ENCODE measurements at regions not wholly inside any gene's neighbourhood (a gene's known extent, or its start where the extent isn't known, plus 50 kb on each side); places are given as distances from the start of the nearest gene placed in this dataset.

DNA sequence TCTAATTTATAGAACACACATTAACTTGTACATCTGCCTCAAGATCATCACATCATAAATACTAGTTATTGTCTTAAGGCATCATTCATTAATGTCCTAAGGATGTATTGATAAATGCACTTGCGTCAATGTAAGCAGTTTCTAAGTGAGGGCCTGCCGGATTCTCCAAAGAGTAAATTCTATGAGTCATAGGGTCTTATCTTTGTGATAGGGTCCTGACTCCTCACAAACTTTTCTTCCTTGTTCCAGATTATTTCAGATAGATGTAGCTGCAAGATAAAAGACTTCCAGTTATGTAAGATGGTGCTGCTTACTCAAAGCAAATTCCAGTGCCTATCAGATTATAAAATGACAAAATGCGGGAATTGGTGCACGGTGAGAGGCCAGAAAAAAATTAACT, 315.0 kb upstream of the SLC39A10 start:
- in situ Hi-C loops (cut with HindIII; ENCODE audit: extremely low pct_ligation_motif_present, low pct_unique_long_range_greater_than_20kb) (no loop called here), intact Hi-C loops (cut with micrococcal nuclease; ENCODE audit: unreplicated experiment) (no loop called here)
- Histone ChIP-seq H3K36me3 (replicated peaks in 1 of 2; ENCODE audit: control insufficient read depth in 1 of 2, insufficient read depth in 2 of 2, low read length in 2 of 2) (no peaks in the 10 kb centered on the region), H3K9me3 (ENCODE audit: low read length) (no peaks in the 10 kb centered on the region), H4K20me1 (ENCODE audit: insufficient read depth, low read length) (no peaks in the 10 kb centered on the region), H3K9ac (ENCODE audit: insufficient read depth, low read depth, low read length) (no peak overlapping the region), H3K79me2 (ENCODE audit: insufficient read depth, low read length) (no peaks in the 10 kb centered on the region), H2AFZ (ENCODE audit: low read length) (no peak overlapping the region), H3K4me2 (ENCODE audit: low read depth, low read length) (no peak overlapping the region), H3K4me1 (ENCODE audit: insufficient read depth, low read length) (no peaks in the 10 kb centered on the region), H3K27ac (ENCODE audit: extremely low read length, insufficient read depth, low read length) (no peak overlapping the region), H3K27me3 (ENCODE audit: control insufficient read depth in 1 of 2, insufficient read depth in 2 of 2, low read length in 2 of 2) (no peaks in the 10 kb centered on the region), H3K4me3 (replicated peaks in 1 of 3; ENCODE audit: insufficient read depth in 1 of 3, low read depth in 2 of 3, low read length in 3 of 3) (no peak overlapping the region)
- no peak for ATAC-seq
- FAIRE-seq, result no peak
- no peak for DNase-seq (ENCODE audit: low spot score)
- TF ChIP-seq FOXA1 (IDR thresholded peaks at IDR 0.05), result no peak
- TF ChIP-seq FOXA1 (CRISPR knock-in tag; IDR thresholded peaks at IDR 0.05), result no peak
- TF ChIP-seq KDM5A (IDR thresholded peaks at IDR 0.05; ENCODE audit: borderline replicate concordance, low read length), result no peak
- TF ChIP-seq, protein P1, sequence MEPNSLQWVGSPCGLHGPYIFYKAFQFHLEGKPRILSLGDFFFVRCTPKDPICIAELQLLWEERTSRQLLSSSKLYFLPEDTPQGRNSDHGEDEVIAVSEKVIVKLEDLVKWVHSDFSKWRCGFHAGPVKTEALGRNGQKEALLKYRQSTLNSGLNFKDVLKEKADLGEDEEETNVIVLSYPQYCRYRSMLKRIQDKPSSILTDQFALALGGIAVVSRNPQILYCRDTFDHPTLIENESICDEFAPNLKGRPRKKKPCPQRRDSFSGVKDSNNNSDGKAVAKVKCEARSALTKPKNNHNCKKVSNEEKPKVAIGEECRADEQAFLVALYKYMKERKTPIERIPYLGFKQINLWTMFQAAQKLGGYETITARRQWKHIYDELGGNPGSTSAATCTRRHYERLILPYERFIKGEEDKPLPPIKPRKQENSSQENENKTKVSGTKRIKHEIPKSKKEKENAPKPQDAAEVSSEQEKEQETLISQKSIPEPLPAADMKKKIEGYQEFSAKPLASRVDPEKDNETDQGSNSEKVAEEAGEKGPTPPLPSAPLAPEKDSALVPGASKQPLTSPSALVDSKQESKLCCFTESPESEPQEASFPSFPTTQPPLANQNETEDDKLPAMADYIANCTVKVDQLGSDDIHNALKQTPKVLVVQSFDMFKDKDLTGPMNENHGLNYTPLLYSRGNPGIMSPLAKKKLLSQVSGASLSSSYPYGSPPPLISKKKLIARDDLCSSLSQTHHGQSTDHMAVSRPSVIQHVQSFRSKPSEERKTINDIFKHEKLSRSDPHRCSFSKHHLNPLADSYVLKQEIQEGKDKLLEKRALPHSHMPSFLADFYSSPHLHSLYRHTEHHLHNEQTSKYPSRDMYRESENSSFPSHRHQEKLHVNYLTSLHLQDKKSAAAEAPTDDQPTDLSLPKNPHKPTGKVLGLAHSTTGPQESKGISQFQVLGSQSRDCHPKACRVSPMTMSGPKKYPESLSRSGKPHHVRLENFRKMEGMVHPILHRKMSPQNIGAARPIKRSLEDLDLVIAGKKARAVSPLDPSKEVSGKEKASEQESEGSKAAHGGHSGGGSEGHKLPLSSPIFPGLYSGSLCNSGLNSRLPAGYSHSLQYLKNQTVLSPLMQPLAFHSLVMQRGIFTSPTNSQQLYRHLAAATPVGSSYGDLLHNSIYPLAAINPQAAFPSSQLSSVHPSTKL (CRISPR knock-in tag; IDR thresholded peaks at IDR 0.05), result no peak
- TF ChIP-seq, protein P2, sequence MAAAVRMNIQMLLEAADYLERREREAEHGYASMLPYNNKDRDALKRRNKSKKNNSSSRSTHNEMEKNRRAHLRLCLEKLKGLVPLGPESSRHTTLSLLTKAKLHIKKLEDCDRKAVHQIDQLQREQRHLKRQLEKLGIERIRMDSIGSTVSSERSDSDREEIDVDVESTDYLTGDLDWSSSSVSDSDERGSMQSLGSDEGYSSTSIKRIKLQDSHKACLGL (CRISPR knock-in tag; IDR thresholded peaks at IDR 0.05), result no peak
- TF ChIP-seq, protein P3, sequence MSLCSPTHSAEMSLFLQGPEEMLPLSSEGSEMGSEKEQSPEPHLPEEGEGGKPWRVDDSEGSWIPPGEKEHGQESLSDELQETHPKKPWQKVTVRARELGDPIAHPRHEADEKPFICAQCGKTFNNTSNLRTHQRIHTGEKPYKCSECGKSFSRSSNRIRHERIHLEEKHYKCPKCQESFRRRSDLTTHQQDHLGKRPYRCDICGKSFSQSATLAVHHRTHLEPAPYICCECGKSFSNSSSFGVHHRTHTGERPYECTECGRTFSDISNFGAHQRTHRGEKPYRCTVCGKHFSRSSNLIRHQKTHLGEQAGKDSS (CRISPR knock-in tag; IDR thresholded peaks at IDR 0.05; ENCODE audit: borderline replicate concordance, low read depth), result no peak
- TF ChIP-seq RBAK (CRISPR knock-in tag; IDR thresholded peaks at IDR 0.05), result no peak
- TF ChIP-seq, protein P4, sequence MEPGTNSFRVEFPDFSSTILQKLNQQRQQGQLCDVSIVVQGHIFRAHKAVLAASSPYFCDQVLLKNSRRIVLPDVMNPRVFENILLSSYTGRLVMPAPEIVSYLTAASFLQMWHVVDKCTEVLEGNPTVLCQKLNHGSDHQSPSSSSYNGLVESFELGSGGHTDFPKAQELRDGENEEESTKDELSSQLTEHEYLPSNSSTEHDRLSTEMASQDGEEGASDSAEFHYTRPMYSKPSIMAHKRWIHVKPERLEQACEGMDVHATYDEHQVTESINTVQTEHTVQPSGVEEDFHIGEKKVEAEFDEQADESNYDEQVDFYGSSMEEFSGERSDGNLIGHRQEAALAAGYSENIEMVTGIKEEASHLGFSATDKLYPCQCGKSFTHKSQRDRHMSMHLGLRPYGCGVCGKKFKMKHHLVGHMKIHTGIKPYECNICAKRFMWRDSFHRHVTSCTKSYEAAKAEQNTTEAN (CRISPR knock-in tag; conservative IDR thresholded peaks at IDR 0.05), result no peak
- 20% methylated on average over 4 of the region's 4 CpGs for WGBS (ENCODE audit: low lambda C conversion rate)
- CTCF ChIA-PET (ENCODE audit: low intra/inter-chr PET ratio, low total read pairs), result no interaction called here
- POLR2A ChIA-PET, result no interaction called here
- BruUV-seq (replicated peaks), result no TSS peak
